SK-N-SH (cell line): ENCODE measurements at regions not wholly inside any gene's neighbourhood (a gene's known extent, or its start where the extent isn't known, plus 50 kb on each side); places are given as distances from the start of the nearest gene placed in this dataset.

Source experiments
- CTCF ChIA-PET: fragments of 300-600, 350-600 bp; formaldehyde crosslinking; extraction: SDS; loops from one replicate; lab custom pipeline; 2021; lab: Yijun Ruan, JAX
- POLR2A ChIA-PET: fragments of 350-600 bp; sonication (Branson Sonifier 250); formaldehyde crosslinking; extraction: SDS; loops from one replicate; lab custom pipeline; 2020; ENCODE audit warnings: antibody characterized with exemption, inconsistent platforms; lab: Yijun Ruan, JAX
- DNase-seq: peaks from one replicate; pipeline ENCODE4 v3.0.0; 2012
- H2AFZ ChIP-seq: fragments of 200-600 bp; sonication (generic); 2 replicates; pipeline ENCODE4 v1.8.1; 2016; ENCODE audit warnings: antibody characterized with exemption, mild to moderate bottlenecking, low read depth
- H3F3A ChIP-seq: fragments of 200-600 bp; sonication (generic); replicated peaks from 2 replicates; pipeline ENCODE3; 2016; ENCODE audit warnings: antibody characterized with exemption, mild to moderate bottlenecking; ENCODE audit not compliant: insufficient read depth
- H3K27ac ChIP-seq, 2 experiments: fragments of 200-500 bp in 1 of 2; fragments of 200-600 bp in 1 of 2; sonication (Bioruptor generic) in 1 of 2; sonication (generic), shearing (Covaris generic) in 1 of 2; 2 replicates each; pipeline versions ENCODE4 v1.5.1 to v1.6.1; 2014 to 2016; ENCODE audit warnings: low read depth in 2 of 2, inconsistent platforms in 1 of 2, low read length in 1 of 2, mild to moderate bottlenecking in 1 of 2, mixed read lengths in 1 of 2
- H3K27me3 ChIP-seq: fragments of 200-600 bp; sonication (generic), shearing (Covaris generic); 2 replicates; pipeline ENCODE4 v1.6.1; 2016; ENCODE audit warnings: mixed run types; ENCODE audit not compliant: insufficient read depth
- H3K36me3 ChIP-seq, 2 experiments: fragments of 200-500 bp in 1 of 2; fragments of 200-600 bp in 1 of 2; sonication (Bioruptor generic) in 1 of 2; sonication (generic) in 1 of 2; replicated peaks in 1 of 2; 2 replicates each; pipeline versions ENCODE3 to v1.5.1; 2014 to 2016; ENCODE audit warnings: low read length in 1 of 2, mild to moderate bottlenecking in 1 of 2; ENCODE audit not compliant: insufficient read depth in 2 of 2, control insufficient read depth in 1 of 2
- H3K4me1 ChIP-seq, 2 experiments: fragments of 200-500 bp in 1 of 2; fragments of 200-600 bp in 1 of 2; sonication (Bioruptor generic) in 1 of 2; sonication (generic), shearing (Covaris generic) in 1 of 2; 2 replicates each; pipeline versions ENCODE4 v1.5.1 to v1.6.1; 2014 to 2016; ENCODE audit warnings: low read depth in 1 of 2, low read length in 1 of 2, mixed run types in 1 of 2; ENCODE audit not compliant: insufficient read depth in 2 of 2, control insufficient read depth in 1 of 2
- H3K4me2 ChIP-seq: fragments of 200-600 bp; sonication (generic), shearing (Covaris generic); 2 replicates; pipeline ENCODE4 v1.6.1; 2017; ENCODE audit warnings: mixed run types
- H3K4me3 ChIP-seq, 2 experiments: fragments of 200-500 bp in 1 of 2; fragments of 200-600 bp in 1 of 2; sonication (Bioruptor generic) in 1 of 2; sonication (generic), shearing (Covaris generic) in 1 of 2; 2 replicates each; pipeline versions ENCODE4 v1.5.1 to v1.8.1; 2014 to 2016; ENCODE audit warnings: low read depth in 2 of 2, inconsistent platforms in 1 of 2, low read length in 1 of 2, mild to moderate bottlenecking in 1 of 2, mixed read lengths in 1 of 2, moderate library complexity in 1 of 2
- H3K79me2 ChIP-seq: fragments of 200-600 bp; sonication (generic); 2 replicates; pipeline ENCODE4 v1.8.1; 2017; ENCODE audit warnings: mild to moderate bottlenecking; ENCODE audit not compliant: insufficient read depth
- H3K9ac ChIP-seq: fragments of 200-600 bp; sonication (generic); 2 replicates; pipeline ENCODE4 v1.6.1; 2017; ENCODE audit warnings: mixed run types
- H3K9me2 ChIP-seq: fragments of 200-600 bp; sonication (generic); 2 replicates; pipeline ENCODE4 v1.6.1; 2017; ENCODE audit warnings: mixed run types
- H3K9me3 ChIP-seq: fragments of 200-600 bp; sonication (generic); 2 replicates; pipeline ENCODE4 v1.6.1; 2017; ENCODE audit warnings: mixed run types, mild to moderate bottlenecking, moderate library complexity
- H4K20me1 ChIP-seq: fragments of 200-600 bp; sonication (generic); 2 replicates; pipeline ENCODE4 v1.6.1; 2017; ENCODE audit warnings: mild to moderate bottlenecking, mixed run types; ENCODE audit not compliant: insufficient read depth
- CHD2 ChIP-seq: fragments of 150-350 bp; IDR thresholded peaks from 2 replicates; pipeline ENCODE4 v1.6.1; 2018; ENCODE audit warnings: low read length; ENCODE audit not compliant: partially characterized antibody
- EP300 ChIP-seq, 2 experiments: IDR thresholded peaks; 2 replicates each; pipeline versions ENCODE4 v1.4.0 to v1.6.1; 2012; ENCODE audit warnings: borderline replicate concordance in 1 of 2, low read depth in 1 of 2, low read length in 1 of 2
- FOXM1 ChIP-seq: IDR thresholded peaks from 2 replicates; pipeline ENCODE4 v1.4.0; 2012; ENCODE audit warnings: low read depth, mild to moderate bottlenecking
- JUND ChIP-seq: IDR thresholded peaks from 2 replicates; pipeline ENCODE4 v1.4.0; 2012
- MAX ChIP-seq: IDR thresholded peaks from 2 replicates; pipeline ENCODE4 v1.4.0; 2012; ENCODE audit warnings: low read depth
- NFIC ChIP-seq: IDR thresholded peaks from 2 replicates; pipeline ENCODE4 v1.4.0; 2012; ENCODE audit warnings: borderline replicate concordance
- NRF1 ChIP-seq: IDR thresholded peaks from 2 replicates; pipeline ENCODE4 v1.6.1; 2012; ENCODE audit warnings: low read depth, mild to moderate bottlenecking, low read length
- PBX3 ChIP-seq: IDR thresholded peaks from 2 replicates; pipeline ENCODE4; 2012
- TCF12 ChIP-seq: IDR thresholded peaks from 2 replicates; pipeline ENCODE4 v1.4.0; 2012
- TEAD4 ChIP-seq: IDR thresholded peaks from 2 replicates; pipeline ENCODE4 v1.4.0; 2012; ENCODE audit warnings: mild to moderate bottlenecking, borderline replicate concordance; ENCODE audit not compliant: insufficient read depth
- USF1 ChIP-seq: IDR thresholded peaks from 2 replicates; pipeline ENCODE4 v1.4.0; 2012; ENCODE audit warnings: low read depth, borderline replicate concordance
- WGBS: methylation state at CpG from one replicate; pipeline ENCODE4 v1.1.6; 2017; ENCODE audit warnings: low lambda C conversion rate; 5-methylcytosine and 5-hydroxymethylcytosine counted together

- Histone ChIP-seq H3K4me2 (peak overlapping the region; percentile 24; the same call in 1 of the 2 replicates), H3K4me1 (peaks cover 7 to 12% of the 10 kb centered on the region in 2 experiments; a peak in 2 of 4 replicates), H3K9me3 (no peaks in the 10 kb centered on the region), H3K27me3 (no peaks in the 10 kb centered on the region), H3K27ac (peak overlapping the region; percentile 52 to 88), H3F3A (peaks cover 11% of the 10 kb centered on the region), H2AFZ (no peak overlapping the region), H3K9ac (no peak overlapping the region), H3K79me2 (no peaks in the 10 kb centered on the region), H3K36me3 (no peaks in the 10 kb centered on the region), H3K4me3 (no peak overlapping the region), H3K9me2 (no peaks in the 10 kb centered on the region), H4K20me1 (no peaks in the 10 kb centered on the region)
- TF ChIP-seq PBX3 (peak; percentile 62), FOXM1 (no peak), TEAD4 (no peak), CHD2 (no peak), JUND (0 out of 2 replicates have a peak, but pooled peaks have one; percentile 8), TCF12 (peak; percentile 71), EP300 (IDR thresholded peaks at IDR 0.05; ENCODE audit: borderline replicate concordance in 1 of 2, low read depth in 1 of 2, low read length in 1 of 2) (0 out of 4 replicates have a peak, but pooled peaks of 1 of the 2 experiments have one; percentile 4), NFIC (peak; percentile 37)
- no peak for DNase-seq
- ChIA-PET POLR2A (no interaction called here), CTCF (no interaction called here)
- WGBS = 24% methylated on average over 5 of the region's 5 CpGs
Measured at GRCh38 chr2:224127871-224128501, 88.9 kb upstream of the SERPINE2 start.

GRCh38 chr2:224126440-224126839 lies 87.4 kb upstream of the SERPINE2 start:
- Histone ChIP-seq H3K27ac (no peak overlapping the region; a peak in 1 of 4 replicates), H3F3A (peaks cover 11% of the 10 kb centered on the region), H3K4me1 (peaks cover 7 to 10% of the 10 kb centered on the region in 2 experiments; a peak in 2 of 4 replicates), H4K20me1 (no peaks in the 10 kb centered on the region), H3K79me2 (no peaks in the 10 kb centered on the region), H2AFZ (no peak overlapping the region), H3K4me3 (no peak overlapping the region), H3K9me3 (no peaks in the 10 kb centered on the region), H3K9ac (no peak overlapping the region), H3K4me2 (no peak overlapping the region), H3K27me3 (no peaks in the 10 kb centered on the region), H3K9me2 (no peaks in the 10 kb centered on the region), H3K36me3 (no peaks in the 10 kb centered on the region)
- CTCF ChIA-PET = no interaction called here
- DNase-seq = no peak
- TF ChIP-seq USF1 = no peak
- no peak for TF ChIP-seq TEAD4
- no peak for TF ChIP-seq NRF1
- TF ChIP-seq MAX = no peak
- WGBS = 86% methylated on average over 6 of the region's 6 CpGs
- POLR2A ChIA-PET = no interaction called here
